IPS-NIHi7 (cell line): ENCODE measurements at regions not wholly inside any gene's neighbourhood (a gene's known extent, or its start where the extent isn't known, plus 50 kb on each side); places are given as distances from the start of the nearest gene placed in this dataset.
"Not testable (repeated sequence)": the region's sequence is repeated elsewhere in the genome, so short reads cannot be mapped to it uniquely, and the experiment has no call there.

Experiments used
- DNase-seq: peaks from one replicate; pipeline ENCODE4 v3.0.0; 2012; ENCODE audit warnings: mixed read lengths; ENCODE audit errors: extremely low spot score

DNA sequence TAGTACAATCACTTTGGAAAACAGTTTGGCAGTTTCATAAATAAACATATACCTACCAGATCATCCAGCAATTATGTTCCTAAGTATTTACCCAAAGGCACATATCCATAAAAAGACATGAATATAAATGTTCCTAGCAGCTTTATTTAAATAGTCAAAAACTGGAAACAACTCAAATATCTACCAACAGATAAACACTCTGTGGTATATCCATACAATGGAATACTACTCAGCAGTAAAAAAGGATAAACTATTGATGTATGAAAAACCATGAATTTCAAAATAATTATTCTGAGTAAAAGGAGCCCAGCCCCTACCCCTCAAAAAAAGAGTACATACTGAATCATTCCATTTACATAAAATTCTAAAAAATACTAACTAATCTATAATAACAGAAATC, 232.7 kb upstream of the SLC30A5 start:
- DNase-seq, result no peak

DNA sequence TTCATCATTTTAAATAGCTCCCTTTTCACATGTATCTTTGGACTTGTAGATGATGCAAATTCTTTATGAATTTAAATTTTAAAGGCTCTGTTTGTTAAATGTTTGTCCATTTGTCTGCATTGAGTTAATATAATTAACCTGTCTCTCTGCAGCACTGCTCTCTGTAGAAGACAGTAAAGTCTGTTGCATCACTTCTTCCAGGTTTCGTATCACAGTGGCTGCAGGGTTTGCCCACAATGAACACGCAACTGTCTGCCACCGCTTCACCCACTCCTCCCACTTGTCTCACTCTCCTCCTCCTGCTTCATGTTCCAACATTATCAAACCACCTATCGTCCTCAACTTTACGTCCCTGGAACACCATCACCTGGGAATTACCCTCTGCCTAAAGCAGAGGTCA, 231.3 kb upstream of the SLC30A5 start:
- no peak for DNase-seq

GRCh38 chr5:68865192-68865591, 228.6 kb upstream of the SLC30A5 start:
- DNase-seq, result not testable (repeated sequence)

DNA sequence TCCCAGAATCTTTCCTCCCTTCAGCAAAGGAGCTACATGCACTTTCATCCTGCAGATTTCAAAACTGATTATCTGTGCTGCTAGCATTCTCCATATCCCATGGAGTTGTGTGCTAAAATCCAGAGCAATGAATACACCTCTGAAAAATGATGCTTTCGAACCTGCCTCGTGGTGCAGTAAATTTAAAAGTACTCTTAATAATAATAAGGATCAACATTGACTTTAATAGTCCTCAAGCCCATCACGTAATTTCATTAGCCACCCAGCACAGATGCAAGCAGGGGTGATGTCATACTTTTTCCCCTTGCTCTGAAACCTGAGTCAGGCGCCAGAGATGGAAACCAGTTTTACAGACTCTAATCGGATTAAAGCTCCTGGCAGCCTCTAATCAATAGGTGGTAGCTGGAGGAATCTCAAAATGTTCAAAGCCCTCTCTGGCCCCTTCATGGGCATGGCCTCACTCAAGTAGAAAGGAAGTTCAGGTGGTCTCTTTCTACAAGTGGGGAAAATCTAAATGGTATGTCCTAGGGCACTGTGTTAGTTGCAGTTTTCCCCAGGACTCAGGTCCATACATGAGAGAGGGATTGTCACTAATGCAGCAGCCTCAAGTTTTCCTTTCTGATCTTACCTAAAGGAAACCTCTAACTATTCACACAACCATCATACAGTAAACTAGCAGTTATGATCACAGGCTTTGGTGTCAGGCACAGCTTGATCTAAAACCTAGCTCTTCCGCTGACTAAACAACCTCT, 221.6 kb upstream of the SLC30A5 start:
- DNase-seq, result peak; percentile 30

DNA sequence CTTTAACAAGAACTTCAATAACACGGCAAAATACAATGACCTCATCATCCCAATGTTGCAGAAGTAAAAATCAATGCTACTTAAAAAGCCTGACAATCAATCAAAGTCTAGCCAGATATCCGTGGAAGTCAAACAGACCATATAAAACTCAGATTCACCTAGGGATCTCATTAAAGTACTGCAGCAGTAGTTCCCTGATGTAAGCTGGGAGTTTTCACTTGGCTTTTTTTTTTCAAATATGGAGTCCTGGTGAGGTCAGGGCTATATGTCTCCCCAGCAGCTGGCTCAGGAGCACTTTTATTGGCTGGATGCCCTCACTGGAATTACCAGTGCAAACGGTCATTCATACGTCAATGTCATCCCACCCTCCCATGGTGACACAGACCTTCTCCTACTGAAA, 220.6 kb upstream of the SLC30A5 start:
- DNase-seq, result no peak

DNA sequence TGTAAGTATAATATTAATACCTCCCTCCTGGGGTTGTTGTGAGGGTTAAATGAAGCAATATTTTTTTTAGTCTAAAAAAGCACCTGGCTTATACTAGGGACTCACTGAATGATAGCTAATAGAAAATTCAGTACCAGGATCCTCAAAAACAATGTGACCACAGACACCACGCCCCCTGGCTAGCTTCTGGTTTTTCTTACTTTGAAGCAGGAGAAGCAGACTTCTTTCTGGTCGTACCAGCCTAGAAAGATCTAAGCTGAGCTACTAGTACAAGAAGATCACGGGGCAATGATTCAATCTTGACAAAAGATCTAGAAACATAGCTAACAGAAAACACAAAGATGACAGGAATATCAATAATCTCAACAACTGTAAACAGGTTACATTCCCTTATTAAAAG, 218.5 kb upstream of the SLC30A5 start:
- no peak for DNase-seq

DNA sequence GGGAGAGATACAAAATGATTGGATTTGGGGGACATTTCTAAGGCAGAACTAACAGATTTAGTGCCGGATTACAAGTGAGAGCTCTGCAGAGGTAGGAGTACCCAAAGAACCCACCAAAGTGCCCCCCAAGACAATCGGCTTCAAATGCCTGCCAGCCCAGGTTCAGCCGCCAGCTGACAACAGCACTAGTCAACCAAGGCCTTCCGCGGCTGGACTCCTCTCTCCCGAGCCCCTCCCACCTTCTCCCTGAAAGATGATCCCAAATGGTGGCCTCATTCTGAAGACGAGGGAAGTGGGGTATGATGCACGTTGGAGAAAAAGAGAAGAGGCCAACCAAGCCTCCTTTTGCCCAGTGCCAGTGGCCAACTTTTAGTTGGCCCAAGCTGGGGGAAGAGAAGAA, 210.4 kb upstream of the SLC30A5 start:
- DNase-seq, result peak; percentile 27

- no peak for DNase-seq
These were observed 209.6 kb upstream of the SLC30A5 start for GRCh38 chr5:68884144-68884754.

GRCh38 chr5:68884883-68885282, 208.9 kb upstream of the SLC30A5 start:
- no peak for DNase-seq

DNA sequence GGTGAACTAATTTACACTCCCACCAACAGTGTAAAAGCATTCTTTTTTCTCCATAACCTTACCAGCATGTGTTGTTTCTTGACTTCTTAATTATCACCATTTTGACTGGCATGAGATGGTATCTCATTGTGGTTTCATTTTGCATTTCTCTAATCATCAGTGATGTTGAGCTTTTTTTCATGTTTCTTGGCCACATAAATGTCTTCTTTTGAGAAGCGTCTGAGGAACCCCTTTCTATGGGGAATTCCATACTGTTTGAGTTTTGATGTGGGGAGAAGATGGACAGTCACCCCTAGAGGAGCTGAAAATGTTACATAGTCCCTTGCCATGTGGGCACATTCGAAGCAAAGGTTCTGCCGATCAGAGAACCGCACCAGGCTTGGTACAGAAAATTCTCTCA, 207.0 kb upstream of the SLC30A5 start:
- DNase-seq, result no peak

- DNase-seq, result no peak
These were observed 202.1 kb upstream of the SLC30A5 start for GRCh38 chr5:68891718-68892117.

DNA sequence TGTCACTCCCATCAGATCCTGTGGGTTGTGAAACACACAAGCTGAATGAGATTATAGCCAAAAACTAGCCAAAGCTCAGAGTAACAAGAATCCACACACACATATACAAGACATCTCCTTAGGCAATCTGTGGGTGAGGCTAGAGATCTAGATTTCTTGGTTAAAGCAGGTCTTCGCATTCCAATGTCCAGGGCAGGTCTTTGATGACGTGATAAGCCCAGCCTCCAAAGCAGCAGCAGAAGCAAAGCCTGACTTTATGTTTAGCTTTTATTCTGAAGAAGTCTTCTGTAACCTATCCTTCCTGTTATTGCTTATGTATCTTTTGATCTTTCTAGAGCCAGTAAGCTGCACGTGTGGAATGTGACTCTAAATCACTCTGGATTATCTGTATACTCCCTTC, 199.1 kb upstream of the SLC30A5 start:
- no peak for DNase-seq

GRCh38 chr5:68898951-68899471, 194.8 kb upstream of the SLC30A5 start:
- peak; percentile 63 for DNase-seq

DNA sequence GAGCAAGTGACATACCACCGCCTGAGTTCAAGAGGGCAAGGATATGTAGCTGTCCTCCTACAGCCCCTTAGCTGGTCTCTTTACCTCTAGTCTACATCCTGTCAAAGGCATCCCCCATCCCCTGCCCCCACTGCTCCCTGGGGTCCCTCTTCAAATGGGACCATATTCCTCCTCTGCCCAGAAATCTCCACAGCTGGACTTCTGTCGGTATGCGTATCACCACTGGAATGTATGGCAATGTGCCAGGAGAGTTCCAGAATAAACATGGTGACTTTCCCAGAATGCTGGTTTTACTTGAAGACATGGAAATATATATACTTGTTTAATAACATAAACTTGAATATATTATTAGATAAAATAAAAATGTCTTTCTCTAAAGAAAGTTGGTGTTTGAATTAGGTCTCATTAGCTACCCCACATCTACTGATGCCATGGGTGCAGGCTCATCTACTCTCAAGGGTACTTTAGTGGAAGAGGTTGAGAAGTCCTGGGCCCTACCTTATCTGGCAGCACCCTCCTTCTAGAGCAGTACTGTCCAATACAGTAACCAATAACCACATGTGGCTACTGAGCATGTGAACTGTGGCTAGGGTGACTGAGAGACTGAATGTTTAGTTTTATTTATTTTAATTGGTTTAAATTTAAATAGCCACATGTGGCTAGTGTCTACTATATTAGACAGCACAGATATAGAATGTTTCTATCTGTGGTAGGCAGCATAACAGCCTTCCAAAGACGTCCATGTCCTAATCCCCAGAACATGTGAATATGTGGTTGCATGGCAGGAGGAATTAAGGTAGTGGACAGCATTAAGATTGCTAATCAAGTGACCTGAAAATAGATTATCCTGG, 181.7 kb upstream of the SLC30A5 start:
- DNase-seq, result no peak

DNA sequence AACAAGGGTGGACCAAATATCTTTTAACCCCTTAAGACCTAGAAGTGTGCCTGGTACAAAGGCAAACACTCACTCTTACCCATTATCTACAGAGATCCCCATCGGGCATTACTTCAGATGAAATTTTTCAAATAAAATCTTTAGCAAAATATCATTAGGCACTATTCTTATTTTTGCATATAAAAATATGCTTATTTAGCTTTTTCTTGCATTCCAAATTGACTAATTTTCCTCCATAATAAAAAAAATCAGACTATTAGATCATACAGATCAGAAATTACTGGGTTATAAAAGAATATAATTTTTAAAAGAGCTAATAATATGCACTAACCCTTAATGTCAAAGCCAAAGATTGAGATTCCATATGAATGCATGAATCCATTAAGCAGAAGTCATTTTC, 178.7 kb upstream of the SLC30A5 start:
- no peak for DNase-seq

GRCh38 chr5:68918306-68918705, 175.5 kb upstream of the SLC30A5 start:
- no peak for DNase-seq

DNA sequence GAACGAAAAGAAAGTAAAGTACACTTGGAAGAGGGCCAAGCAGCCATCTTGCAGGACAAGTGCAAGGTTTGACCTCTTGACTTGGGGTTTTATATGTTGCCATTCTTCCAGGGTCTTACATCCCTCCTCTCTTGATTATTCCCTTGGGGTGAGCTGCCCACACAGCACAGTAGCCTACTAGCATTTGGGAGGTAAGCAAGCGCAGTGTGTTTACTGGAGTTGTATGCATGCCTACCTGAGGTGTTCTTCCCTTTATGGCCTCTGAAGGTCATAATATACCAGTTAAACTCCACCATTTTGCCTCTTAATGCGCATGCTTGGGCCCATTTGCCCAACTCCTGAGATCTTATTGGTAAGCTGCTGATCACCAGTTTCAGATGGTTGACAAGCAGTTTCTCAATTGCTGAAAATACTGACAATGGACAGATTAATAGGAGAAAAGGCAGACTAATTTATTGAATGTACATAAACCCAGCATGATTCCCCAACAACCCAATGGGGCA, 173.8 kb upstream of the SLC30A5 start:
- DNase-seq, result no peak

- no peak for DNase-seq
These were observed 172.9 kb upstream of the SLC30A5 start for GRCh38 chr5:68920888-68921287.

DNA sequence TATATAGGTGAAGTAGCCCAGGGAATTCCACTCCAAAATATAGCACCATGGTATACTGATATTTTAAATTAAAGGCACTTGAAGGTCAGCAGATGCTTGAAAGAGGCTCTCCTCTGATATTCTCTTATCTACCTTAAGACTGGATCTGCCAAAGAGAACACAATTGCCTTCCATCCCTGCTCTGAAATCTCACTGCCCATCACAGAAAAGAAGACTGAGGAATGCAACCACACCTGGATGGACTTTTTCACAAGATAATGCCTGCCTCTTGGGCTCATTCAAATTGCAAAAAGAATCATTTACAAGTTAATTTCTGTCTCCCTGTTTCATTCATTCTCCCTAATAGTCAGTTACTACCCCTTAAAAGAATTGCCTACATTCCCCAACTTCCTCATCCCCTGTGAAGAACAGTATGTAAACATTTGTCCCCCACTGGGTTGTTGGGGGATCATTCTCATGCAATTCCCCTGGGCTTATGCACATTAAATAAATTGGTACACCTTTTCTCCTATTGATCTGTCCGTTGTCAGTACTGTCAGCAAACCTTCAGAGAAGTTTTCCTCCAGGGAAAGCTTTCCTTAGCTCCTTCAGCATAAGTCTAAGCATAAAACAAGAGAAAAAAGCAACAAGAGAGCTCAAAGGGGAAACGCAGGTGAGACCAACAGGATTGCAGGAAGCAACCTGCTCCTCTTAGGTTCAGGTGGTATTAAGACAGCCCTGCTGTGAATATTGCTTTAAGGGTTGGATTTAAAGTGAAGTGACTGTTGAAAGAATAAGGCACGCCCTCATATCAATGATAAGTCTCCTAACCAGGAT, 171.4 kb upstream of the SLC30A5 start:
- DNase-seq, result peak; percentile 25

- no peak for DNase-seq
These were observed 169.2 kb upstream of the SLC30A5 start for GRCh38 chr5:68924481-68925145.
